ENCODE measurements at regions not wholly inside any gene's neighbourhood (a gene's known extent, or its start where the extent isn't known, plus 50 kb on each side); places are given as distances from the start of the nearest gene placed in this dataset.
A peak's percentile ranks its signal among the peaks of the same experiment; 100 is the strongest.
"Not testable (repeated sequence)": the region's sequence is repeated elsewhere in the genome, so short reads cannot be mapped to it uniquely, and the experiment has no call there.

GRCh38 chr1:117709249-117709691 is 103.4 kb downstream of the TENT5C start:
- H2AFZ ChIP-seq: no peak overlapping the region; the same call in 1 of the 2 replicates
- intact Hi-C loops (cut with micrococcal nuclease; ENCODE audit: unreplicated experiment): no loop called here
- CTCF ChIA-PET: interaction anchor here (0.6 kb wide), 1 partner anchor 39 kb away, joined by 9 read pairs; no protein-coding TSS in a partner anchor

GRCh38 chr1:117710710-117711109 is 104.9 kb downstream of the TENT5C start:
- Histone ChIP-seq H3K4me3 (no peak overlapping the region), H3K36me3 (ENCODE audit: low read depth) (no peaks in the 10 kb centered on the region), H3K4me2 (no peak overlapping the region), H3K9me2 (ENCODE audit: insufficient read depth) (0 out of 2 replicates have a peak, but pooled peaks cover 3% of the 10 kb centered on the region), H3K9me3 (ENCODE audit: insufficient read depth, low read depth) (no peaks in the 10 kb centered on the region), H3K79me2 (ENCODE audit: low read depth) (no peaks in the 10 kb centered on the region), H3F3A (ENCODE audit: insufficient read depth, low read depth) (no peaks in the 10 kb centered on the region), H4K20me1 (ENCODE audit: insufficient read depth) (no peaks in the 10 kb centered on the region), H3K27ac (no peak overlapping the region), H3K4me1 (replicated peaks; ENCODE audit: insufficient read depth) (no peaks in the 10 kb centered on the region), H2AFZ (no peak overlapping the region), H3K27me3 (ENCODE audit: insufficient read depth, low read depth) (peaks cover 8% of the 10 kb centered on the region; the same call in 1 of the 2 replicates)
- TF ChIP-seq EZH2 (IDR thresholded peaks at IDR 0.05; ENCODE audit: low read depth) (no peak), CTCF (conservative IDR thresholded peaks at IDR 0.05) (peak; percentile 57; the same call in 1 of the 2 replicates)
- BruUV-seq (replicated peaks): no TSS peak
- ChIA-PET POLR2A (ENCODE audit: unreplicated experiment) (no interaction called here), CTCF (no interaction called here)
- intact Hi-C loops (cut with micrococcal nuclease; ENCODE audit: unreplicated experiment): no loop called here
- no peak for DNase-seq

More at GRCh38 chr1:117709249-117709691, 103.4 kb downstream of the TENT5C start:
- Histone ChIP-seq H3K4me1 (replicated peaks; ENCODE audit: insufficient read depth) (no peaks in the 10 kb centered on the region), H3K36me3 (ENCODE audit: low read depth) (no peaks in the 10 kb centered on the region), H3K27me3 (ENCODE audit: insufficient read depth, low read depth) (peaks cover 8% of the 10 kb centered on the region; the same call in 1 of the 2 replicates), H3K9me3 (ENCODE audit: insufficient read depth, low read depth) (no peaks in the 10 kb centered on the region), H3K4me2 (no peak overlapping the region), H3K79me2 (ENCODE audit: low read depth) (no peaks in the 10 kb centered on the region), H3K9me2 (ENCODE audit: insufficient read depth) (0 out of 2 replicates have a peak, but pooled peaks cover 3% of the 10 kb centered on the region), H3F3A (ENCODE audit: insufficient read depth, low read depth) (no peaks in the 10 kb centered on the region), H3K4me3 (no peak overlapping the region), H4K20me1 (ENCODE audit: insufficient read depth) (no peaks in the 10 kb centered on the region), H3K27ac (no peak overlapping the region)
- BruUV-seq (replicated peaks): no TSS peak
- DNase-seq: no peak
- POLR2A ChIA-PET (ENCODE audit: unreplicated experiment): no interaction called here
- no peak for TF ChIP-seq EZH2 (IDR thresholded peaks at IDR 0.05; ENCODE audit: low read depth)

- Histone ChIP-seq H3K27me3 (ENCODE audit: insufficient read depth, low read depth) (no peaks in the 10 kb centered on the region), H3F3A (ENCODE audit: insufficient read depth, low read depth) (no peaks in the 10 kb centered on the region), H2AFZ (no peak overlapping the region), H3K4me2 (no peak overlapping the region), H3K27ac (no peak overlapping the region), H3K9me3 (ENCODE audit: insufficient read depth, low read depth) (no peaks in the 10 kb centered on the region), H3K9me2 (ENCODE audit: insufficient read depth) (0 out of 2 replicates have a peak, but pooled peaks cover 3% of the 10 kb centered on the region), H3K4me3 (no peak overlapping the region), H3K79me2 (ENCODE audit: low read depth) (no peaks in the 10 kb centered on the region), H3K36me3 (ENCODE audit: low read depth) (no peaks in the 10 kb centered on the region), H4K20me1 (ENCODE audit: insufficient read depth) (no peaks in the 10 kb centered on the region), H3K4me1 (replicated peaks; ENCODE audit: insufficient read depth) (no peaks in the 10 kb centered on the region)
- CTCF ChIA-PET: no interaction called here
- TF ChIP-seq CTCF (conservative IDR thresholded peaks at IDR 0.05): no peak
- no peak for TF ChIP-seq EZH2 (IDR thresholded peaks at IDR 0.05; ENCODE audit: low read depth)
- DNase-seq: no peak
- intact Hi-C loops (cut with micrococcal nuclease; ENCODE audit: unreplicated experiment): no loop called here
- POLR2A ChIA-PET (ENCODE audit: unreplicated experiment): no interaction called here
- BruUV-seq (replicated peaks): no TSS peak
These were observed 106.8 kb downstream of the TENT5C start for GRCh38 chr1:117712621-117713020.

GRCh38 chr1:117714546-117714945 is 108.7 kb downstream of the TENT5C start:
- Histone ChIP-seq H3K36me3 (ENCODE audit: low read depth) (no peaks in the 10 kb centered on the region), H3F3A (ENCODE audit: insufficient read depth, low read depth) (no peaks in the 10 kb centered on the region), H3K4me2 (no peak overlapping the region), H3K27me3 (ENCODE audit: insufficient read depth, low read depth) (no peaks in the 10 kb centered on the region), H3K4me1 (replicated peaks; ENCODE audit: insufficient read depth) (no peaks in the 10 kb centered on the region), H4K20me1 (ENCODE audit: insufficient read depth) (no peaks in the 10 kb centered on the region), H3K4me3 (no peak overlapping the region), H3K79me2 (ENCODE audit: low read depth) (no peaks in the 10 kb centered on the region), H3K9me3 (ENCODE audit: insufficient read depth, low read depth) (no peaks in the 10 kb centered on the region), H3K9me2 (ENCODE audit: insufficient read depth) (0 out of 2 replicates have a peak, but pooled peaks cover 3% of the 10 kb centered on the region), H2AFZ (no peak overlapping the region), H3K27ac (no peak overlapping the region)
- intact Hi-C loops (cut with micrococcal nuclease; ENCODE audit: unreplicated experiment): no loop called here
- TF ChIP-seq EZH2 (IDR thresholded peaks at IDR 0.05; ENCODE audit: low read depth) (no peak), CTCF (conservative IDR thresholded peaks at IDR 0.05) (no peak)
- no peak for DNase-seq
- CTCF ChIA-PET: no interaction called here
- no TSS peak for BruUV-seq (replicated peaks)
- POLR2A ChIA-PET (ENCODE audit: unreplicated experiment): no interaction called here

GRCh38 chr1:117716030-117716429 is 110.2 kb downstream of the TENT5C start:
- DNase-seq; H3K9me3 ChIP-seq (ENCODE audit: insufficient read depth, low read depth); H3K27me3 ChIP-seq (ENCODE audit: insufficient read depth, low read depth); H3K4me2 ChIP-seq; BruUV-seq (replicated peaks); H3K4me3 ChIP-seq; H3K36me3 ChIP-seq (ENCODE audit: low read depth); H2AFZ ChIP-seq; H3K27ac ChIP-seq; H3K9me2 ChIP-seq (ENCODE audit: insufficient read depth); H4K20me1 ChIP-seq (ENCODE audit: insufficient read depth); H3F3A ChIP-seq (ENCODE audit: insufficient read depth, low read depth); H3K79me2 ChIP-seq (ENCODE audit: low read depth); CTCF ChIA-PET; intact Hi-C loops (cut with micrococcal nuclease; ENCODE audit: unreplicated experiment); H3K4me1 ChIP-seq (replicated peaks; ENCODE audit: insufficient read depth): not testable (repeated sequence)
- POLR2A ChIA-PET (ENCODE audit: unreplicated experiment): interaction anchor here (0.6 kb wide), 1 partner anchor 16 kb away, joined by 3 read pairs; no protein-coding TSS in a partner anchor

All from PC-9 (cell line).